ENCODE measurements at regions not wholly inside any gene's neighbourhood (a gene's known extent, or its start where the extent isn't known, plus 50 kb on each side); places are given as distances from the start of the nearest gene placed in this dataset.

- Histone ChIP-seq H3K9me3 (ENCODE audit: control insufficient read depth, insufficient read depth, low read depth, low read length) (no peaks in the 10 kb centered on the region), H3K36me3 (ENCODE audit: control insufficient read depth in 2 of 2, insufficient read depth in 1 of 2, low read length in 2 of 2) (no peaks in the 10 kb centered on the region), H3K4me1 (ENCODE audit: control insufficient read depth, insufficient read depth, low read length) (no peaks in the 10 kb centered on the region), H3K4me3 (ENCODE audit: low read depth, low read length) (no peak overlapping the region), H3K27ac (ENCODE audit: extremely low read depth, low read depth, low read length) (no peak overlapping the region)
- ChIA-PET POLR2A (no interaction called here), CTCF (no interaction called here)
- TF ChIP-seq ZNF513 (tag by site-specific recombination; IDR thresholded peaks at IDR 0.05) (no peak), ZNF792 (tag by site-specific recombination; IDR thresholded peaks at IDR 0.05) (no peak), KLF10 (tag by site-specific recombination; IDR thresholded peaks at IDR 0.05) (no peak), ZFHX2 (tag by site-specific recombination; conservative IDR thresholded peaks at IDR 0.05) (no peak), ZNF354C (tag by site-specific recombination; IDR thresholded peaks at IDR 0.05; ENCODE audit: borderline replicate concordance, low read depth) (no peak), ZNF2 (tag by site-specific recombination; IDR thresholded peaks at IDR 0.05) (no peak), HOXA7 (CRISPR knock-in tag; IDR thresholded peaks at IDR 0.05; ENCODE audit: borderline replicate concordance) (no peak), TCF7L2 (IDR thresholded peaks at IDR 0.05; ENCODE audit: borderline replicate concordance, low read depth, low read length) (no peak), ZNF37A (tag by site-specific recombination; IDR thresholded peaks at IDR 0.05) (no peak), ZNF701 (tag by site-specific recombination; IDR thresholded peaks at IDR 0.05) (no peak), ZNF670 (tag by site-specific recombination; IDR thresholded peaks at IDR 0.05; ENCODE audit: low read depth) (no peak), INSM2 (tag by site-specific recombination; IDR thresholded peaks at IDR 0.05) (no peak)
- TF ChIP-seq, protein P1, sequence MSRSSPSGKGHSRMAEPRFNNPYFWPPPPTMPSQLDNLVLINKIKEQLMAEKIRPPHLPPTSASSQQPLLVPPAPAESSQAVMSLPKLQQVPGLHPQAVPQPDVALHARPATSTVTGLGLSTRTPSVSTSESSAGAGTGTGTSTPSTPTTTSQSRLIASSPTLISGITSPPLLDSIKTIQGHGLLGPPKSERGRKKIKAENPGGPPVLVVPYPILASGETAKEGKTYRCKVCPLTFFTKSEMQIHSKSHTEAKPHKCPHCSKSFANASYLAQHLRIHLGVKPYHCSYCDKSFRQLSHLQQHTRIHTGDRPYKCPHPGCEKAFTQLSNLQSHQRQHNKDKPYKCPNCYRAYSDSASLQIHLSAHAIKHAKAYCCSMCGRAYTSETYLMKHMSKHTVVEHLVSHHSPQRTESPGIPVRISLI (tag by site-specific recombination; IDR thresholded peaks at IDR 0.05), result no peak
These were observed 205.3 kb upstream of the NAV3 start for GRCh38 chr12:77625441-77625840.

DNA sequence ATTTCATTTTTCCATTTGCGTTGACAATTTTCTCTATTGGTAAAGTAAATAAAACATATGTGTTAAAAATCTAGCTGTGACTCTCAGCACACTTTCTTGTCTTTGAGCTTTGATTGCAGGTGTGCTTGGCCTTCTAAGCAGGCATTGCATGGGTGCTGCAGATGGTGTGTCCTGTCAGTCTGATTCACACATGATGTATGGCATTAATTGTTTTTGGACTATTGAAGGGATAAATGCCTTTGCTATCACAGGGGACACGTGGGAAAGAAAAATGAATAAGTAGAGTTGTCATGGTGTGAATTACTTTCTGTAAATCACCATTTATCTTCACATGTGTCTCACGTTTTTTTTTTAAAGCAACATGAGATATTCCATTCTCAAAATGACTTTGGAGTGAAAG is 211.3 kb upstream of the NAV3 start:
- no peak overlapping the region for H3K27ac ChIP-seq (ENCODE audit: extremely low read depth, low read depth, low read length)
- H3K4me3 ChIP-seq (ENCODE audit: low read depth, low read length), result no peak overlapping the region
- CTCF ChIA-PET, result interaction anchor here (0.7 kb wide), 1 partner anchor 430 kb away, joined by 3 read pairs; no protein-coding TSS in a partner anchor
- POLR2A ChIA-PET, result no interaction called here
- no peaks in the 10 kb centered on the region for H3K4me1 ChIP-seq (ENCODE audit: control insufficient read depth, insufficient read depth, low read length)
- no peaks in the 10 kb centered on the region for H3K36me3 ChIP-seq (ENCODE audit: control insufficient read depth in 2 of 2, insufficient read depth in 1 of 2, low read length in 2 of 2)
- H3K9me3 ChIP-seq (ENCODE audit: control insufficient read depth, insufficient read depth, low read depth, low read length), result no peaks in the 10 kb centered on the region
- TF ChIP-seq ZNF704 (tag by site-specific recombination; IDR thresholded peaks at IDR 0.05) (no peak), OVOL3 (tag by site-specific recombination; IDR thresholded peaks at IDR 0.05) (no peak), MEIS1 (CRISPR knock-in tag; IDR thresholded peaks at IDR 0.05; ENCODE audit: borderline replicate concordance) (no peak), ZNF266 (tag by site-specific recombination; IDR thresholded peaks at IDR 0.05; ENCODE audit: low read depth) (no peak), ZNF660 (tag by site-specific recombination; IDR thresholded peaks at IDR 0.05) (no peak), YY1 (tag by site-specific recombination; IDR thresholded peaks at IDR 0.05) (no peak), ZNF768 (tag by site-specific recombination; IDR thresholded peaks at IDR 0.05) (no peak), ZNF350 (tag by site-specific recombination; IDR thresholded peaks at IDR 0.05) (no peak), MYNN (tag by site-specific recombination; IDR thresholded peaks at IDR 0.05; ENCODE audit: borderline replicate concordance) (no peak)
- TF ChIP-seq, protein P2, sequence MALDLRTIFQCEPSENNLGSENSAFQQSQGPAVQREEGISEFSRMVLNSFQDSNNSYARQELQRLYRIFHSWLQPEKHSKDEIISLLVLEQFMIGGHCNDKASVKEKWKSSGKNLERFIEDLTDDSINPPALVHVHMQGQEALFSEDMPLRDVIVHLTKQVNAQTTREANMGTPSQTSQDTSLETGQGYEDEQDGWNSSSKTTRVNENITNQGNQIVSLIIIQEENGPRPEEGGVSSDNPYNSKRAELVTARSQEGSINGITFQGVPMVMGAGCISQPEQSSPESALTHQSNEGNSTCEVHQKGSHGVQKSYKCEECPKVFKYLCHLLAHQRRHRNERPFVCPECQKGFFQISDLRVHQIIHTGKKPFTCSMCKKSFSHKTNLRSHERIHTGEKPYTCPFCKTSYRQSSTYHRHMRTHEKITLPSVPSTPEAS (tag by site-specific recombination; IDR thresholded peaks at IDR 0.05), result no peak

All from HEK293 (cell line).